Pancreas (tissue), 10 donors: ENCODE measurements at regions not wholly inside any gene's neighbourhood (a gene's known extent, or its start where the extent isn't known, plus 50 kb on each side); places are given as distances from the start of the nearest gene placed in this dataset.
A peak's percentile ranks its signal among the peaks of the same experiment; 100 is the strongest.

Experiments used
- ATAC-seq, 4 donors: fragments of 200-7000 bp; cut with Tn5 transposase; one replicate each; pipeline versions ENCODE4 v1.8.0 to v1.9.1; 2020; ENCODE audit warnings: mild to moderate bottlenecking in 4 of 4, moderate library complexity in 4 of 4
- DNase-seq, 6 donors: peaks; one replicate each; pipeline ENCODE4 v3.0.0-alpha.2; 2020
- FAIRE-seq: peaks from 2 replicates; lab custom pipeline; 2012; peaks lifted over from hg19 to GRCh38; lab: Jason Lieb, UNC
- H3K27ac ChIP-seq, 4 donors: fragments of 200-600 bp; sonication (generic); 1 replicate in 3 of 4; 2 replicates in 1 of 4; pipeline versions ENCODE4 v1.5.0 to v1.8.0; 2020
- H3K27me3 ChIP-seq, 4 donors: fragments of 200-600 bp; one replicate each; pipeline ENCODE4 v1.8.0; 2021
- H3K36me3 ChIP-seq, 3 donors: fragments of 200-600 bp; sonication (generic) in 1 of 3; one replicate each; pipeline versions ENCODE4 v1.5.0 to v1.8.0; 2020 to 2021
- H3K4me1 ChIP-seq, 3 donors: fragments of 200-600 bp; one replicate each; pipeline ENCODE4 v1.8.0; 2021
- H3K4me3 ChIP-seq, 4 donors: fragments of 200-600 bp; sonication (generic) in 2 of 4; one replicate each; pipeline versions ENCODE4 v1.5.0 to v1.8.0; 2020 to 2021
- H3K9me3 ChIP-seq, 4 donors: fragments of 200-600 bp; one replicate each; pipeline ENCODE4 v1.8.0; 2021
- CTCF ChIP-seq, 4 donors: fragments of 200-600 bp; sonication (generic) in 3 of 4; IDR thresholded peaks; one replicate each; pipeline versions ENCODE4 v1.5.0 to v1.8.0; 2021; ENCODE audit warnings: antibody characterized with exemption in 4 of 4
- WGBS, 2 donors: extraction: QIAGEN DNeasy Blood & Tissue Kit; methylation state at CpG; one replicate each; pipeline ENCODE4 v1.1.7; 2013; 5-methylcytosine and 5-hydroxymethylcytosine counted together
- intact Hi-C, 3 donors: fragments of 100-400 bp; cut with DNase I; formaldehyde crosslinking; loops; one replicate each; pipeline versions ENCODE4 v1.11.1 to v1.14.2; 2022
- donor health status: healthy with polysubstance abuse.
- donor health status: DM: no; HTN: no; CAD: no; lungs with moderate emphysema.
- donor health status: DM: no; HTN: no; CAD: no.
- donor health status: control.
- donor health status: control.
- donor health status: Bipolar disorder and iron deficiency.
- donor health status: DM: yes; HTN: yes; CAD: no.
- donor health status: DM: no; HTN: no; CAD: no.
- donor health status: DM: no; HTN: no; CAD: no.
- donor health status: DM: yes; HTN: yes; CAD: no.

- DNase-seq (peak in 1 of 6 donors; percentile 18), FAIRE-seq (no peak), ATAC-seq (no peak)
- no peak overlapping the region for H3K4me3 ChIP-seq
- TF ChIP-seq CTCF (IDR thresholded peaks at IDR 0.05): no peak
- no peaks in the 10 kb centered on the region for H3K36me3 ChIP-seq
- H3K9me3 ChIP-seq: peaks cover 0 to 2% (median 0%) of the 10 kb centered on the region in 4 donors
- no peak overlapping the region for H3K27ac ChIP-seq
- H3K27me3 ChIP-seq: no peaks in the 10 kb centered on the region
- no peaks in the 10 kb centered on the region for H3K4me1 ChIP-seq
- intact Hi-C loops: no loop called here
- WGBS, 2 donors: 71 to 89% methylated on average over 7 of the region's 7 CpGs
These were observed 446.1 kb downstream of the ZNF804A start for GRCh38 chr2:185044323-185044874.

GRCh38 chr2:185050804-185051203 lies 452.5 kb downstream of the ZNF804A start:
- TF ChIP-seq CTCF (IDR thresholded peaks at IDR 0.05): no peak
- no peaks in the 10 kb centered on the region for H3K36me3 ChIP-seq
- no peak for ATAC-seq
- intact Hi-C loops: no loop called here
- no peaks in the 10 kb centered on the region for H3K9me3 ChIP-seq
- no peaks in the 10 kb centered on the region for H3K27me3 ChIP-seq
- no peak overlapping the region for H3K27ac ChIP-seq
- no peak for FAIRE-seq
- H3K4me3 ChIP-seq: no peak overlapping the region
- H3K4me1 ChIP-seq: no peaks in the 10 kb centered on the region
- WGBS, 2 donors: 73 to 85% methylated on average over 2 of the region's 2 CpGs
- DNase-seq: no peak

- intact Hi-C loops: no loop called here
- DNase-seq: no peak
- no peak overlapping the region for H3K4me3 ChIP-seq
These were observed 465.4 kb downstream of the ZNF804A start for GRCh38 chr2:185063761-185064160.

GRCh38 chr2:185066128-185066527 lies 467.8 kb downstream of the ZNF804A start:
- H3K4me1 ChIP-seq: no peaks in the 10 kb centered on the region
- no peaks in the 10 kb centered on the region for H3K27me3 ChIP-seq
- H3K9me3 ChIP-seq: no peaks in the 10 kb centered on the region
- H3K4me3 ChIP-seq: no peak overlapping the region
- TF ChIP-seq CTCF (IDR thresholded peaks at IDR 0.05): no peak
- intact Hi-C loops: no loop called here
- H3K36me3 ChIP-seq: no peaks in the 10 kb centered on the region
- no peak for DNase-seq
- no peak overlapping the region for H3K27ac ChIP-seq
- FAIRE-seq: no peak
- WGBS, 2 donors: 31 to 33% methylated on average over 1 of the region's 1 CpG
- ATAC-seq: no peak

More at GRCh38 chr2:185063761-185064160, 465.4 kb downstream of the ZNF804A start:
- FAIRE-seq: no peak
- 16 to 28% methylated on average over 1 of the region's 1 CpG for WGBS, 2 donors
- no peak for TF ChIP-seq CTCF (IDR thresholded peaks at IDR 0.05)
- no peak for ATAC-seq
- Histone ChIP-seq H3K4me1 (no peaks in the 10 kb centered on the region), H3K27me3 (no peaks in the 10 kb centered on the region), H3K36me3 (no peaks in the 10 kb centered on the region), H3K27ac (no peak overlapping the region), H3K9me3 (no peaks in the 10 kb centered on the region)

- Histone ChIP-seq H3K4me1 (no peaks in the 10 kb centered on the region), H3K27me3 (no peaks in the 10 kb centered on the region), H3K36me3 (no peaks in the 10 kb centered on the region), H3K27ac (no peak overlapping the region), H3K9me3 (no peaks in the 10 kb centered on the region), H3K4me3 (no peak overlapping the region)
- intact Hi-C loops: no loop called here
- no peak for DNase-seq
- no peak for TF ChIP-seq CTCF (IDR thresholded peaks at IDR 0.05)
- FAIRE-seq: no peak
- no peak for ATAC-seq
- 30 to 50% methylated on average over 2 of the region's 2 CpGs for WGBS, 2 donors
These were observed 470.8 kb downstream of the ZNF804A start for GRCh38 chr2:185069107-185069506.
